ENCODE measurements at regions not wholly inside any gene's neighbourhood (a gene's known extent, or its start where the extent isn't known, plus 50 kb on each side); places are given as distances from the start of the nearest gene placed in this dataset.
"Not testable (repeated sequence)": the region's sequence is repeated elsewhere in the genome, so short reads cannot be mapped to it uniquely, and the experiment has no call there.

- no peak for DNase-seq
Observed at GRCh38 chr16:29141586-29142324, 156.9 kb downstream of the LAT start.

- DNase-seq, result not testable (repeated sequence)
Observed at GRCh38 chr16:29141121-29141520, 156.3 kb downstream of the LAT start.

GRCh38 chr16:29139901-29140855, 155.3 kb downstream of the LAT start:
- DNase-seq, result not testable (repeated sequence)

GRCh38 chr16:29139261-29139802, 154.5 kb downstream of the LAT start:
- DNase-seq, result no peak

- DNase-seq, result not testable (repeated sequence)
Observed at GRCh38 chr16:29138698-29139097, 153.8 kb downstream of the LAT start.

- not testable (repeated sequence) for DNase-seq
Observed at GRCh38 chr16:29137894-29138662, 153.2 kb downstream of the LAT start.

- not testable (repeated sequence) for DNase-seq
Observed at GRCh38 chr16:29137461-29137860, 152.6 kb downstream of the LAT start.

GRCh38 chr16:29136916-29137315, 152.1 kb downstream of the LAT start:
- peak; percentile 18 for DNase-seq

- DNase-seq, result not testable (repeated sequence)
Observed at GRCh38 chr16:29136046-29136696, 151.3 kb downstream of the LAT start.

- DNase-seq, result not testable (repeated sequence)
Observed at GRCh38 chr16:29135098-29135497, 150.2 kb downstream of the LAT start.

- not testable (repeated sequence) for DNase-seq
Observed at GRCh38 chr16:29133681-29134430, 149.0 kb downstream of the LAT start.

- not testable (repeated sequence) for DNase-seq
Observed at GRCh38 chr16:29132869-29133268, 148.0 kb downstream of the LAT start.

- not testable (repeated sequence) for DNase-seq
Observed at GRCh38 chr16:29132444-29132843, 147.6 kb downstream of the LAT start.

GRCh38 chr16:29130901-29131851, 146.3 kb downstream of the LAT start:
- DNase-seq, result not testable (repeated sequence)

- not testable (repeated sequence) for DNase-seq
Observed at GRCh38 chr16:29130131-29130711, 145.4 kb downstream of the LAT start.

GRCh38 chr16:29129458-29130038, 144.7 kb downstream of the LAT start:
- DNase-seq, result not testable (repeated sequence)

GRCh38 chr16:29128732-29129457, 144.0 kb downstream of the LAT start:
- peak; percentile 77 for DNase-seq

- DNase-seq, result not testable (repeated sequence)
Observed at GRCh38 chr16:29127806-29128420, 143.1 kb downstream of the LAT start.

Data from RPMI8226 (cell line).